Progenitor cell of endocrine pancreas (in vitro differentiated cells): ENCODE measurements at regions not wholly inside any gene's neighbourhood (a gene's known extent, or its start where the extent isn't known, plus 50 kb on each side); places are given as distances from the start of the nearest gene placed in this dataset.

ENCODE experiments used
- DNase-seq: peaks from one replicate; pipeline ENCODE4 v3.0.0; 2021; ENCODE audit warnings: low spot score; ENCODE audit not compliant: unreplicated experiment
- H3K27ac Mint-ChIP-seq: 2 replicates; pipeline ENCODE4 v1.8.0; 2021; ENCODE audit warnings: mild to moderate bottlenecking, moderate library complexity, mixed read lengths
- H3K27me3 Mint-ChIP-seq: 2 replicates; pipeline ENCODE4 v1.8.0; 2021; ENCODE audit warnings: mixed read lengths
- H3K36me3 Mint-ChIP-seq: 2 replicates; pipeline ENCODE4 v1.8.0; 2022; ENCODE audit warnings: mixed read lengths; ENCODE audit not compliant: insufficient read depth
- H3K4me1 Mint-ChIP-seq: 2 replicates; pipeline ENCODE4 v1.8.0; 2021; ENCODE audit warnings: low read depth, mixed read lengths
- H3K4me3 Mint-ChIP-seq: 2 replicates; pipeline ENCODE4 v1.8.0; 2021; ENCODE audit warnings: low read depth, mild to moderate bottlenecking, moderate library complexity, mixed read lengths
- H3K9me3 Mint-ChIP-seq: 2 replicates; pipeline ENCODE4 v1.8.0; 2021; ENCODE audit warnings: low read depth, mixed read lengths
- TF ChIP-seq, protein P1 (sequence below): fragments of 200-600 bp; sonication (generic); IDR thresholded peaks from one replicate; pipeline ENCODE4 v1.5.0; 2021; ENCODE audit warnings: antibody characterized with exemption, mild to moderate bottlenecking; ENCODE audit not compliant: unreplicated experiment

GRCh38 chr5:2289380-2289779 is 406.7 kb upstream of the IRX4 start:
- no peak overlapping the region for H3K27ac Mint-ChIP-seq
- TF ChIP-seq, protein P1, sequence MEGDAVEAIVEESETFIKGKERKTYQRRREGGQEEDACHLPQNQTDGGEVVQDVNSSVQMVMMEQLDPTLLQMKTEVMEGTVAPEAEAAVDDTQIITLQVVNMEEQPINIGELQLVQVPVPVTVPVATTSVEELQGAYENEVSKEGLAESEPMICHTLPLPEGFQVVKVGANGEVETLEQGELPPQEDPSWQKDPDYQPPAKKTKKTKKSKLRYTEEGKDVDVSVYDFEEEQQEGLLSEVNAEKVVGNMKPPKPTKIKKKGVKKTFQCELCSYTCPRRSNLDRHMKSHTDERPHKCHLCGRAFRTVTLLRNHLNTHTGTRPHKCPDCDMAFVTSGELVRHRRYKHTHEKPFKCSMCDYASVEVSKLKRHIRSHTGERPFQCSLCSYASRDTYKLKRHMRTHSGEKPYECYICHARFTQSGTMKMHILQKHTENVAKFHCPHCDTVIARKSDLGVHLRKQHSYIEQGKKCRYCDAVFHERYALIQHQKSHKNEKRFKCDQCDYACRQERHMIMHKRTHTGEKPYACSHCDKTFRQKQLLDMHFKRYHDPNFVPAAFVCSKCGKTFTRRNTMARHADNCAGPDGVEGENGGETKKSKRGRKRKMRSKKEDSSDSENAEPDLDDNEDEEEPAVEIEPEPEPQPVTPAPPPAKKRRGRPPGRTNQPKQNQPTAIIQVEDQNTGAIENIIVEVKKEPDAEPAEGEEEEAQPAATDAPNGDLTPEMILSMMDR, result no peak
- no peak for DNase-seq
- peaks cover 28% of the 10 kb centered on the region for H3K27me3 Mint-ChIP-seq
- H3K9me3 Mint-ChIP-seq, result peaks cover 7% of the 10 kb centered on the region
- no peak overlapping the region for H3K4me3 Mint-ChIP-seq
- no peaks in the 10 kb centered on the region for H3K36me3 Mint-ChIP-seq
- no peaks in the 10 kb centered on the region for H3K4me1 Mint-ChIP-seq

DNA sequence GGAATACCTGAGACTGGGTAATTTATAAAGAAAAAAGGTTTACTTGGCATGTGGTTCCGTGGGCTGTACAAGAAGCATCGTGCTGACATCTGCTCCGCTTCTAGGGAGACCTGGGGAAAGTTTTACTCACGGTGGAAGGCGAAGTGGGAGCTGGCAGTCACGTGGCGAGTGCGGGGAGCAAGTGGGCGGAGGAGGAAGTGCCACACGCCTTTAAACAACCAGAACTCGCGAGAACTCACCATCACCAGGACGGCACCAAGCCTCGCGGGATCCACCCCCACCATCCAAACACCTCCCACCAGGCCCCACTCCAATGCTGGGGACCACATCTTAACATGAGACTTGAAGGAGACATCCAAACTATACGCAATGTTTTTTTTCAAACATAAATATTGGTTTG is 406.2 kb upstream of the IRX4 start:
- Mint-ChIP-seq H3K4me3 (no peak overlapping the region), H3K36me3 (no peaks in the 10 kb centered on the region), H3K9me3 (peaks cover 7% of the 10 kb centered on the region), H3K27me3 (peaks cover 33% of the 10 kb centered on the region), H3K4me1 (no peaks in the 10 kb centered on the region), H3K27ac (no peak overlapping the region)
- no peak for DNase-seq
- TF ChIP-seq, protein P1, result no peak

DNA sequence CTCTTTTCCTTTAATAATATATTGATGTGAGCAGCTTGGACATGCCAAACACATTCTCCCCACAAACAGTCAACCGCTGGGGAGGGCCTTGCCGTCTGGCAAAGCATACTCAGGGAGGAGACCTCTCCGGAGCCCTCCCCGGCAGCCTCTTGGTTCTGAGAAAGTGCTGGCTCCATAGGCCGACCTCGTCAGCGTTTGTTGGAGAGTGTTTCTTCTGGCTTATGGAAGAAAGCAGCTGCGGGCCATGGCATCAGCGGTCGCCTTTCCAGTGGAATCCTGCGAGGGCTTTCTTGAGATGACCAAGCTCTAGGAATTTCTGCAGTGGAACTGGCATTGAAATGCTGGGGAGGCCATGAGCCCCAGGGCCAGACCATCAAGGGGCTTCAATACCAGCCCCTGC is 405.7 kb upstream of the IRX4 start:
- no peaks in the 10 kb centered on the region for H3K4me1 Mint-ChIP-seq
- no peak overlapping the region for H3K4me3 Mint-ChIP-seq

GRCh38 chr5:2286250-2286649 is 403.5 kb upstream of the IRX4 start:
- Mint-ChIP-seq H3K36me3 (no peaks in the 10 kb centered on the region), H3K4me3 (no peak overlapping the region), H3K27me3 (peaks cover 44% of the 10 kb centered on the region), H3K9me3 (no peaks in the 10 kb centered on the region), H3K4me1 (no peaks in the 10 kb centered on the region), H3K27ac (no peak overlapping the region)
- TF ChIP-seq, protein P1, result no peak
- no peak for DNase-seq

More for the DNA sequence above, 405.7 kb upstream of the IRX4 start:
- H3K36me3 Mint-ChIP-seq, result no peaks in the 10 kb centered on the region
- H3K27ac Mint-ChIP-seq, result no peak overlapping the region
- peaks cover 36% of the 10 kb centered on the region for H3K27me3 Mint-ChIP-seq
- H3K9me3 Mint-ChIP-seq, result peaks cover 7% of the 10 kb centered on the region
- DNase-seq, result no peak
- TF ChIP-seq, protein P1, result no peak

DNA sequence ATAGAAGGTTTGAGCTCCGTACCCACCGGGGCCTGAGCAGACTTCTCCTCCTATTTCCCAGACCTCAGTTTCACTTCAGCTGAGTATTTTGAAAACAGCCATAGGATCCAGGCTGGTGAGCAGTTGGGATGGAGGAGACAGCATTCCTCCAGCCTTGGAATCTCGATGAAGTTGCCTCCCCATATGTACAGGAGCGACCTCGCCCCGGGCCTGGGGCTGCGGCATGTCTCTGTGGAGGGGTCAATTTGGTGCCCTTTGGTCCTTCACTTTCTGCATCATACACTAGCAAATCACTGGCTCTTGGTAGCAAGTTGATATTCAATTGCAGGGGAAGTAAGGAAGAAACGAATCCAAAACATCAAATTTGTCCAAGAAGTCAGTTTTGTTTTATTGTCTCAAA is 402.0 kb upstream of the IRX4 start:
- no peaks in the 10 kb centered on the region for H3K36me3 Mint-ChIP-seq
- no peak for DNase-seq
- H3K27ac Mint-ChIP-seq, result no peak overlapping the region
- H3K27me3 Mint-ChIP-seq, result peaks cover 40% of the 10 kb centered on the region
- H3K4me1 Mint-ChIP-seq, result peaks cover 2% of the 10 kb centered on the region
- H3K4me3 Mint-ChIP-seq, result no peak overlapping the region
- H3K9me3 Mint-ChIP-seq, result no peaks in the 10 kb centered on the region
- TF ChIP-seq, protein P1, result no peak
